NCI-H2107 treated with DMSO at 0.1 percent for 48 hours (cell line): ENCODE measurements at regions not wholly inside any gene's neighbourhood (a gene's known extent, or its start where the extent isn't known, plus 50 kb on each side); places are given as distances from the start of the nearest gene placed in this dataset.
"Not testable (repeated sequence)": the region's sequence is repeated elsewhere in the genome, so short reads cannot be mapped to it uniquely, and the experiment has no call there.

Source experiments
- DNase-seq: peaks from one replicate; lab custom pipeline; 2025; ENCODE audit not compliant: unreplicated experiment; lab: John Stamatoyannopoulos, UW

DNA sequence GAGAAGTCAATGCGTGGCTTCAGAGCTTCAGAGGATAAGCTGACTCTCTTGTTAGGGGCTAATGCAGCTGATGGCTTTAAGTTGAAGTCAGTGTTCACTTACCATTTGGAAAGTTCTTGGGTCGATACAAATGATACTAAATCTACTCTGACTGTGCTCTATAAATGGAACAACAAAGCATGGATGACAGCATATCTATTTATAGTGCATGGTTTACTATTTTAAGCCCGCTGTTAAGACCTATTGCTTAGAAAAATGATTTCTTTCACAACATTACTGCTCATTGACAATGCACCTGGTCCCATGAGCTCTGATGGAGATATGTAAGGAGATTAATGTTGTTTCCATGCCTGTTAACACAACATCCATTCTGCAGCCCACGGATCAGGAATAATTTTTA lies 435.7 kb downstream of the MAT2B start:
- no peak for DNase-seq

DNA sequence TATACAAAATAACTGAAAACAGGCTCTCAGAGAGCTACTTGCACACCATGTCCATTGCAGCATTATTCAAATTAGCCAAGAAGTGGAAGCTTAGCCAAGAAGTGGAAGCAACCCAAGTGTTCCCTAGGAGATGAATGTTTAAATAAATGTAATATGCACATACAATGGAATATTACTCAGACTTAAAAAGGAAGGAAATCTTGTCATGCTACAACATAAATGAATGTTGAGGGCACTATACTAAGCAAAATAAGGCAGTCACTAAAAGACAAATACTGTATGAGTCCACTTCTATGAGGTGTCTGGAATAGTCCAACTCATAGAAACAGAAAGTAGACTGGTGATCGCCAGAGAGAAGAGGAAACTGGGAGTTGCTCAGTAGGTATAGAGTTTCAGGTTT lies 438.1 kb downstream of the MAT2B start:
- DNase-seq, result no peak

DNA sequence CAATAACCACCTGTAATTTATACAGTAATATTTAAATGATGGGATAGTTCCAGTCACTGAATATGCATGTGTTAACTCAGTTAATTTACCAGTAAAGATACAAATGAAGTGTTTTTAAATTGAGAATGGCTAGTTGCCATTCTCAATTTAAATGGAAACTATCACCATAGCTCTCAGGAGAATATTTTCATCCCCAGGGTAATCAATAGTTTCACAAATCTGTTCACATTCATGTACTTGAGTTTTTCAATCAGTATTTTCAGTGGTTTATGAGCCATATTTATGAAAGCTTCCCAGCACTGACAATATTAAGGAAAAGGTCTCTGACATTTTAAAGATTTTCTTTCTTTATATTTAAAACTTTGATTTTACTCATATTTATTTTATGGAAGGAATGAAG lies 439.3 kb downstream of the MAT2B start:
- DNase-seq, result no peak

DNA sequence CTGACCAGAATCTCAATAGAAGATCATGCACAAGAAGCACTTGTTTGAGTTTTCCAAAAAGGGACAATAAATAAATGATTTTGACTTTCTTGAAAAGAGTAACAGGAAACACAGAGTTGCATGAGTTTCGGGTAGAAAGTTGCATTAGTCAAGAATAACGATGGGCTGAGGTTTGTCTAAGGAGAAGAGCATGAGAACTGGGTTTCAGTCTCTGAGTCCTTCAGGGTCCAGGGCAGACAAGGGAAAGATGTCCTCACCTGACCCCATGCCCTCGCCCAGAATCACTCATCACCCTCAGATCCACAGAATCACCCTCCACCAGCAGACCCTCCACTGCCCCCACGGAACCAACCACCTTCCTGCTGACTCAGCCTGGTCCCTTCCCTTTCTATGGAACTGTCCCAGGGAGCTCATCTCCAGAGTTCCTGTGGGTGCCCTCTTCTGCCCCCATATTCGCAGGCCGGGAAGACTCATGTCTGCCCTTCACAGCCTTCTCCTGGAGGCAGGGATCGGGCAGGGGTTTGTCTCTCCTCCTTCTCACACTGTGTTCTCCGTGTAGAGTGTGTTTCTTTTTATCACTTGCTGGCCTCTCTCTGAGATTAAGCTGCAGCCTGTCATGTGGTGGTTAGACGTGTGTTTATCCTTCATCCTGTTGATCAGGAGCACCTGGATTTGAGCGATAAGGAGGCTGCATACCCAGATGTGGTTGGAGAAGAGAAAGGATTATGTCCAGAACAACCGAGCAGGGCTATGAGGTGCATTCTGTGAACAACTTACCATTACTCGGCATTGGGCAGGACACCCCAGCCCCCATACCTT lies 442.6 kb downstream of the MAT2B start:
- no peak for DNase-seq

DNA sequence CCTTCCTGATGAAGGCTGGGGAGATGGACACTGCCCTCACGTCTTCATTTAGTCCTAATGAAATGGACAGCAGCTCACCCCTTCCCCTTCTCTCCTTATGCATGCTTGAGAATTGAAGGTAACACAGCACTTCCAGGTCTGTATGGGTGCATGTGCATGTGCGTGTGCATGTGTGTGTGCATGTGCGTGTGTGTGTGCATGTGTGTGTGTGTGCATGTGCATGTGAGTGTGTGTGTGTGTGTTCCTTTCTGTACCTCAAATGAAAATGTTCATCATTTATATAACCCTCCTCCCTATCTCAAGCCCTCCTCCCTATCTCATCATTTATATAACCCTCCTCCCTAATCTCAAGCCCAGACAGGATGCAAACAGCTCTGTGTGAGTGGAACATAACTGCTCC lies 444.8 kb downstream of the MAT2B start:
- DNase-seq, result no peak

DNA sequence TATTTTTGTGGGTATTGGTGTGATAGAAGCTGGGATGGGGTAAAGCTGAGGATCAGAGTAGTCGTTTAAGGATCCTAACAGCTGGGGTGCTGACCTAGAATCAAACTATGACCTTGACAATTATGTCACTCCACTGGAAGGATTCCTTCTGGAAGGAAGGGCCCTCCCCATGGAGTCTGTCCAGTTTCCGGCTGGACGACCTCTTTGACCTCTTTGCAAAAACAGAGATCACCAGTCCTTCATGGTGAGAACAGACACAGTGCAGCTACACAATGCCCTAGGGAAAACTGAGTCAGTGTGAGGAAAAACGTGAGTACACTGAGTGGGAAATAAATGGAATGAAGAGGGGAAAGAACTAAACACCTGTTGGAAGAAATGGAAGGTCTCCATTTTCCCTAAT lies 445.6 kb downstream of the MAT2B start:
- DNase-seq, result no peak

DNA sequence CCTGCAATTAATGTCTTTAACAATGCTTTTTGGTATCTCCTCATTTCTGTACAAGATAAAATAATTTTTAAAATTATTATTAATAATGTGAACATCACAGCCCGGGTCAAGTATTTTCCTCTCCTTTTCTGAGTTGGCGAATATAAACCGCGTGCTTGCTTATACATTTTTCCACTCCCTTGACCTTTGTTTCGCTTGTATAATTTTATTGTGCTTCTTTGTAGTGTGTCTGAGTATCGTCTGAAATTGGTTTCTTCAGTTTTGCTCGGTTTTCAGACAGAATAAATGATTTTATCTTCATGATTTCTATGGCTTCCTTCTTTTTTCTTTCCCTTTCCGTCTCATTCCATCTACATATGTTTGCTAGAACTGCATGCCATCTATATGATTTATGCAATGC lies 448.5 kb downstream of the MAT2B start:
- DNase-seq, result no peak

DNA sequence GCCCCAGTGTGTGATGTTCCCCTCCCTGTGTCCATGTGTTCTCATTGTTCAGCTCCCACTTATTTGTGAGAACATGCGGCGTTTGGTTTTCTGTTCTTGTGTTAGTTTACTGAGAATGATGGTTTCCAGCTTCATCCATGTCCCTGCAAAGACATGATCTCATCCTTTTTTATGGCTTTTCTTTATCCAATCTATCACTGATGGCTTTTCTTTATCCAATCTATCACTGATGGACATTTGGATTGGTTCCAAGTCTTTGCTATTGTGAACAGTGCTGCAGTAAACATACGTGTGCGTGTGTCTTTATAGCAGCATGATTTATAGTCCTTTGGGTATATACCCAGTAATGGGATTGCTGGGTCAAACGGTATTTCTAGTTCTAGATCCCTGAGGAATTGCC lies 455.8 kb downstream of the MAT2B start:
- DNase-seq, result not testable (repeated sequence)

DNA sequence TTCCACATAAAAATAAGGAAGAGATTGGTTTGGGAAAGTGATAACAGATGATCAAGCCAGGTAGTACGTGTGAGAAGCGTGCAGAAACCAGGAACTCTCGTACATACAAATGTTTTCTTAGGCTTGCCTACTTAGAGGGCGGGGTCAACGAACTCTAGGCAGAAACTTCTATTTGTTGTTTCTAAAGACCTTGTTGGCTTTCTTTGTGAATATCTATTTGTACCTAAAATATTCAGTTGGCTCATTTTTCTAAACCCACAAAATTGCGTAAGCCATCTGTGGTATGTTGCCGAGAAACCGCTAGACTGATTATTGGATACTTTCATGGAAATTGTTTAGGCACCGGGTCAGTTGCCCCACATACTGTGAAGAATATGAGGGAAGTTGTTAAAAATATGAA lies 458.5 kb downstream of the MAT2B start:
- DNase-seq, result no peak

DNA sequence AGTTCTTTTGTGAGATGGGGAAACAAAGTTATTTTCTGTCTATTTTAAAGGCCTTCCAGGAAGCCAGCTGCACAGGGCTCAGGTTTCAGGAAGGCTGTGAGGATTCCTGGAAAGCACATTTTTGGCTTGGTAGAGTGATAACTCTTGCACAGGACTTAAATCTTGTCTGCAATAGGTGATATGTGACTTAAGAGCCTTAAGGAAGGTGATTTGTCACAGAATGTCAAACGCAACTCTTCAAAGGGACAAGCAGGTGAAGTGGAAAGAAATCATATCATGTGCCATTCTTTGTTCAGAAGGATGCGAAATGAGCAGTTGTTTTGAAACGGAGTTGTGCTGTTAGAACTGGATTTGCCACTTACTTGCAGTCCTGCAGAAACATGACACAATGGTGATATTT lies 459.3 kb downstream of the MAT2B start:
- no peak for DNase-seq

DNA sequence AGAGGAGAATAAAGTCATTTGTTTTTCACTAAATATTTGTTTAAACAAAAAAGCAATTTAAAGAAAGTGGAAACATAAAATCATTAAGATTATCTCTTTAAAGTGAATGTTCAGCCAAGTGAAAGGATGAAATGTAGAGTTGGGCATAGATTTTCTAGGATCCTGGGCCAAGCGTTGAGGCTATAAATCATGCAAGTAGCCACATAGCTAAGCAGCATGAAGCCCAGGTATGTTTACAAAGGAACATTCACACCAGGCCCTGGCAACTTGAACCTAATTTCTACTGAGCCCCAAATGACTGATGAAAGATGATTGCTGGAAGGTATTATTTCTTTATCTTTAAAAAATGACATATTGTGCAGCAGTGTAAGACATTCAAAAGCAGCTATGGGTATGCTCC lies 461.8 kb downstream of the MAT2B start:
- no peak for DNase-seq

DNA sequence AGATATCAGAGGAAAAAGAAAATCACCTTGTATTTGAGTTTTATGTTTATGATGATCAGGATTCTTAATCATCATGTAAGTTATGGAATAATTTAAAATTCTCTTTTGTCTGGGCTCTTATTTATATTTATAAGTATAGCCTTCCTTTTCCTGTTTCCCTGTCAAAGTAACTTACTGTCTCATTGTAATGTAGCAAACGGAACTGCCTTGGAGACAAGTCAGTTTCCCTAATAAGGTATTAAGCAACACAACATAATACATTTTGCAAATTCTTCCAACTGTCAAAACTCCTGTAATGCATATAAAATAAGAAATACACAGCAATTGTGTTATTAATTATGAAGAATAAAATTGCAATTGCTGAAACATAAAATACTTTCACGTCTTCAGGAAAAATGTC lies 463.2 kb downstream of the MAT2B start:
- no peak for DNase-seq

DNA sequence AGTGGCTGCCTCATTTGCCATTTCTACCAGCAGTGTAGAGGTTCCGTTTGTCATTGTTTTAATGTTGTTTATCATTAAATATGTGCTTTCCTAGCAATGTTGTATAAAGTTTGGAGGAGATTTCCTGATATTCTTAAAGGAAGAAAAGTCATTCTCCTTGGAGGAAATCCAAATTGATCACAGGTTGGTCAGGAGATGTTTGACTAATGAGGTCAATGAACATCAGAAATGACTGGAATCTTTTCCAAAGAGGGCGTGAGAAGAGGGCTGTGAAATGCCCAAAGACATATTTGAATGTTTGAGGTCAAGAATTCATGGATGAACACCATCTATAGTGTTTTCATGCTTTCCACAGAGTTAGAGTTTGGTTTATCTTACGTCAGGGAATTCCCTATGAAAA lies 471.3 kb downstream of the MAT2B start:
- no peak for DNase-seq

DNA sequence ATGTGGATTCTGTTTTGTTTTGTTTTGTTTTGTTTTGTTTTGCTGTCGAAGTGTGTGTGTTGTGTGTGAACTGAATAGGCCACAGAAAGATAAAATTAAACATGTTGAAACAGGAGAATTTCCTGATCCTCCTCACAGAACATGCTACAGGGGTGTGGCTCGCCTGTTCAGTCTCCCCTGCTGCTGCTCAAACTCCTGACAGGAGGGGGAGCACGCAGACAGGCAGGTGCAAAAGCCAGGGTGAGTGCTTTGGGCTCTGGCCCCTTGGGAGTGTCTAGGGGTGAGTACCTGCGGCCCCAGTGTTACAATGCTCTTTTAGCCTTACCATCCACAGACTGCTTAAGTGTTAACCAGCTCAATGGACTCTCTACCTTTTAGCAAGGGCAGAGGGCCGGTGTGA lies 473.5 kb downstream of the MAT2B start:
- DNase-seq, result no peak

DNA sequence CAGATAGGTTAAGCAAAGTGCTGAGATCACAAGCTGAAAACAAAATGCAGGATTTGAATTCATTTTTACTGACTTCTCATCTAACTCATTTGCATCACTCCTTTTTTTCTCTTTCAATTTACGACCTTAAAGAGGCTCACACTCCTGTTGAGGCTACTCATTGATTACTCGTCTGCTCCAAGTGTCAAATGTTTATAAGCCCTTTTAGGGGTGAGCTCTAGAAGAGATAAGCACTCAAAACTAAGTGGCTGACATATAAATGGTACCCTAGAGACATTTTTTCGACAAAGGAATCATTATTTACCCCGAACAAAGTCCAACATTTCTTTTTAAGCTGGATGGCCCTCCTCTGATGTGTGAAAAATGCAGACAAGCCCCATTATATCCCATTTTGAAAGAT lies 483.1 kb downstream of the MAT2B start:
- DNase-seq, result no peak

DNA sequence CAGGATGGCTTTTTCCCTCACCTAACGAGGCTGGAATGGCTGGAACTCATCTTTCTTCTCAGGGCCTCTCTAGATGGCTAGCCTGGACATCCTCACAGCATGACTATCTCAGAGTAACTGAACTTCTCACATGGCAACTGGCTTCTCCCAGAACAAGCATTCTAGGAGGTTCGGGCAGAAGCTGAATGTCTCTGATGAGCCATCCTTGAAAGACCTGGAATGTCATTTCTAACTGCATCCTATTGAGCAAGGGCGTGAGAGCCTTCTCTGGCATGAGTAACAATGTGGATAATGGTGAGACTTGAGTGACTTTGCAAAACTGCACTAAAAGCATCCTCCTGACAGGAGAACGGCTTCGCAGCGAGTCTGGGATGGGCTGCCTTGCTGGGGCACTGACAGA lies 487.7 kb downstream of the MAT2B start:
- no peak for DNase-seq

DNA sequence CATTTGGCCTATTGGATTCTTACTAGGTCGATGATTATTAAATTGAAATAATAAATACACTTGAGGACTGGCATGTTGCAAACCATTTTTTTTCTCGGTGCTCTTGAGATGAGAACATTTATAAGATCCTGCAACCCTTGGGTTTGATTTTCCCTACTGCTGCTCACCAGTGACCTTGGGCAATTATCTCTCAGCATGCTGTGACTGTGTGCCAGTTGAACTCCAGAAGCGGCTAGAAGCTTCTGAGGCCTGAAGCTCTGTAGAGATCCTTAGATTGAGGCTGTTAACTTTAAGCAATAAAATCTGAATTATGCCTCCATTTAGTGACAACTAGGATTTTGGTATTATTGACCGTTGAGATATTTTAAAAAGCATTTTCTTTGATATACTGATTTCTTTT lies 489.8 kb downstream of the MAT2B start:
- no peak for DNase-seq

DNA sequence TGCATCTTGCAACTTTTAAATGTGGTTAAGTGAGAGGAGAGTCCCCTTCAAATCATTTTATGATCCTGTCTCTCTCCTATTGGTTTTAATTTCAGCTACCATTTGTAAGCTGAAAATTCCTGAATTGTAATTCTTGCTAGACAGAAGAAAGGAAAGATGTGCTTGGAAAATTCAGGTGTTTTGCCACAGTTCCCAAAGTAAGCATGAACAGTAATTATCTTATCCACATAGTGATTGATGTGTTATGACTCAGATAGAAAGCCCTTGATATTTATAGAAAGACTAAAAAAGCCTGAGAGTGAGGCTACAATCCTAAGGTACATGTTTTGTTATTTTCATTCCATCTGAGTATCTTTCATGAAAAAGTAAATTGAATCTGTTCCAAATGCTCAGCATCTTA lies 492.5 kb downstream of the MAT2B start:
- no peak for DNase-seq

DNA sequence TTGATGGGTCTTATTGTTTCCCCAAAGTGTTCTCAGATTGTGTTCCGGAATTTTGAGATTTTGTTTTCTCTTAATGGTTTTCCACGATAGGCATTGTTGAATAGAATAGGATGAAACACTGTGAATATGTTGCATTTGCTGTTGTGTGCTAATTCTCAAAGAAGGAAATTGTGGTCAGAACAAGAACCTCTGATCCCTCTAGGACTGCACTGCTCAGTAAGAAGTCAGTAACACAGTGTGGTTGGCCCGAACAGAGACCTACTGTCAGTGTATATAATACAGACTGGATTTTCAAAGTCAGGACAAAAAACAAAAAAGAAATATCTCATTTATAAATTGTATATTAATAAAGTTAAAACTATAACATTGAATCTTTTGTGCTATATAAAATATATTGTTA lies 494.8 kb downstream of the MAT2B start:
- no peak for DNase-seq

DNA sequence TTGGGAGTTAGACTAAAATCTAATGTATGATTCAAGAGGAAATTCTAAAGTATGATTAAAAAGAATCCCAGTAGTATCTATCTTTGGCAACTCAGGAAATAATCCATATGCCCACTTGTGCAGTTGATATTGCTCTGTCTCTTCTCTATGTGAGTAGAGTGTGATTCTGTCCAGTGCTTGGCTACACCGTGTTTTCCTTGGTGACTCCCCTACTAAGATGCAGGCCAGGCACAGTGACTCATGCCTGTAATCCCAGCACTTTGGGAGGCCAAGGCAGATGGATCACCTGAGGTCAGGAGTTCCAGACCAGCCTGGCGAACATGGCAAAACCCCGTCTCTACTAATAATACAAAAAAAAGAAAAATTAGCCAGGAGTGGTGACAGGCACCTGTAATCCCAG lies 495.4 kb downstream of the MAT2B start:
- no peak for DNase-seq

DNA sequence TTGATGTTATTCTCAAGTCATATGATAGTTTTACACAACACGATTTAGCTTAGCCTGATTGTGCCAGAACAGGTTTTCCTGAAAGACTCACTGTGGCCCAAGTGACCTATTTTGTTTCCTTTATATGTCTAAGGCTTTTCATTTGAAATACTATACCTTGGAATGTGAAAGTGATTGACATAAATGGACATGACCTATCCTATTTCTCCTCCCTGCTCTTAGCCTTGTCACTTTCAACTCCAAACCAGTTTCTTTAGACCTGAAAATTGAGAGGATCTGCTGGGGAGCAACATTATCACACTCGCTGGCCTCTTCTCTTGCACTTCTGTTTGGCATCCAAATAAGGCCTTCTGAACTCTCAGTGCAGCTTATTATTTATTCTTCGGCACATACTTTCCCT lies 496.8 kb downstream of the MAT2B start:
- DNase-seq, result no peak

DNA sequence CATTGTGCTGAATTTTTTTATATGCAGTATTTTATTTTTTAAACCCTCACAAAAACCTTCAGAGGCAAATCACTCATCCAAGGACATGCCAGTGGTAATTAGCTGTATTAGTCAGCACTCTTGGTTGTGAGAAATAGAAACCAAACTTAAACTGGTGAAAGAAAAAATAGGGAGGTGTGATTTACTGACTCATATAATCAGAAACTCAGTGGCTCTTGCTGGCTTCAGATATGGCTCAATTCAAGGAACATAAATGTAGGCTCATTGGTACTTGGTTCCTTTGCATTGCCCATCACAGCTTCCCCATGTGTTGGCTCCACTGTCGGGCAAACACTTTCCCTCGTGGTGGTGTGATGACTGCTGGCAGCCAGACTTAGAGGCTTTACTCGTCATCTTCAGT lies 497.2 kb downstream of the MAT2B start:
- DNase-seq, result no peak

DNA sequence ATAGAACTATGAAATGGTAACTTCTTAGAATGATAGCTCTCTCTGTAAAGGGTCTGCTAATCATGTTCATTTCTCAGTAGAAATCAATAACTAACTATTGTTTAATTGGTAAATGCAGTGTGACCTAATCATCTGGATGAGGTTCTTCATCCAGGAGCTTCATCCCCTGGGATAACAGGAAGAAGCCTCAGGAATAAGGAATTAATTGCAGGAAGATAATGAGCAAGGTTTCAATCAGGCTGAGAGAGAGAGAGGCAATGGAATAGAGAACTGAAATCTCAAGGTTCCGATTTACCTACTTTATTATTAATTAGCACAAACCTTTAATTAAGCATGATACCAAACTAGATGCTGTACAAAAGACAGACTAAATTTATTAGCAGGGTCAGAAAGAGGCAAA lies 499.7 kb downstream of the MAT2B start:
- DNase-seq, result no peak
